Progenitor cell of endocrine pancreas (in vitro differentiated cells): ENCODE measurements at regions not wholly inside any gene's neighbourhood (a gene's known extent, or its start where the extent isn't known, plus 50 kb on each side); places are given as distances from the start of the nearest gene placed in this dataset.

ENCODE experiments used
- DNase-seq: peaks from one replicate; pipeline ENCODE4 v3.0.0; 2021; ENCODE audit warnings: low spot score; ENCODE audit not compliant: unreplicated experiment
- H3K27ac Mint-ChIP-seq: 2 replicates; pipeline ENCODE4 v1.8.0; 2021; ENCODE audit warnings: mild to moderate bottlenecking, moderate library complexity, mixed read lengths
- H3K27me3 Mint-ChIP-seq: 2 replicates; pipeline ENCODE4 v1.8.0; 2021; ENCODE audit warnings: mixed read lengths
- H3K36me3 Mint-ChIP-seq: 2 replicates; pipeline ENCODE4 v1.8.0; 2022; ENCODE audit warnings: mixed read lengths; ENCODE audit not compliant: insufficient read depth
- H3K4me1 Mint-ChIP-seq: 2 replicates; pipeline ENCODE4 v1.8.0; 2021; ENCODE audit warnings: low read depth, mixed read lengths
- H3K4me3 Mint-ChIP-seq: 2 replicates; pipeline ENCODE4 v1.8.0; 2021; ENCODE audit warnings: low read depth, mild to moderate bottlenecking, moderate library complexity, mixed read lengths
- H3K9me3 Mint-ChIP-seq: 2 replicates; pipeline ENCODE4 v1.8.0; 2021; ENCODE audit warnings: low read depth, mixed read lengths
- CTCF ChIP-seq: fragments of 200-600 bp; sonication (generic); IDR thresholded peaks from one replicate; pipeline ENCODE4 v1.5.0; 2021; ENCODE audit warnings: antibody characterized with exemption, mild to moderate bottlenecking; ENCODE audit not compliant: unreplicated experiment

GRCh38 chr4:45770958-45771357 is 352.9 kb downstream of the GABRG1 start:
- no peak overlapping the region for H3K27ac Mint-ChIP-seq

GRCh38 chr4:45765521-45765920 is 358.3 kb downstream of the GABRG1 start:
- H3K4me1 Mint-ChIP-seq, result no peaks in the 10 kb centered on the region
- DNase-seq, result no peak
- TF ChIP-seq CTCF, result no peak
- H3K9me3 Mint-ChIP-seq, result no peaks in the 10 kb centered on the region
- no peaks in the 10 kb centered on the region for H3K36me3 Mint-ChIP-seq
- no peaks in the 10 kb centered on the region for H3K27me3 Mint-ChIP-seq
- H3K4me3 Mint-ChIP-seq, result no peak overlapping the region
- H3K27ac Mint-ChIP-seq, result no peak overlapping the region

More at GRCh38 chr4:45770958-45771357, 352.9 kb downstream of the GABRG1 start:
- Mint-ChIP-seq H3K9me3 (no peaks in the 10 kb centered on the region), H3K4me1 (no peaks in the 10 kb centered on the region), H3K4me3 (no peak overlapping the region), H3K36me3 (no peaks in the 10 kb centered on the region), H3K27me3 (no peaks in the 10 kb centered on the region)
- no peak for DNase-seq
- TF ChIP-seq CTCF, result no peak

- Mint-ChIP-seq H3K27me3 (no peaks in the 10 kb centered on the region), H3K36me3 (no peaks in the 10 kb centered on the region), H3K4me1 (no peaks in the 10 kb centered on the region), H3K27ac (no peak overlapping the region), H3K9me3 (no peaks in the 10 kb centered on the region), H3K4me3 (no peak overlapping the region)
- no peak for DNase-seq
- TF ChIP-seq CTCF, result no peak
Measured at GRCh38 chr4:45751877-45752530, 371.9 kb downstream of the GABRG1 start.

GRCh38 chr4:45750721-45751120 is 373.1 kb downstream of the GABRG1 start:
- H3K27me3 Mint-ChIP-seq, result no peaks in the 10 kb centered on the region
- DNase-seq, result no peak
- no peak overlapping the region for H3K4me3 Mint-ChIP-seq
- H3K27ac Mint-ChIP-seq, result no peak overlapping the region
- H3K4me1 Mint-ChIP-seq, result no peaks in the 10 kb centered on the region
- no peak for TF ChIP-seq CTCF
- no peaks in the 10 kb centered on the region for H3K9me3 Mint-ChIP-seq
- H3K36me3 Mint-ChIP-seq, result no peaks in the 10 kb centered on the region

GRCh38 chr4:45745741-45746140 is 378.1 kb downstream of the GABRG1 start:
- no peaks in the 10 kb centered on the region for H3K27me3 Mint-ChIP-seq

More at GRCh38 chr4:45745741-45746140, 378.1 kb downstream of the GABRG1 start:
- Mint-ChIP-seq H3K4me1 (no peaks in the 10 kb centered on the region), H3K27ac (no peak overlapping the region), H3K4me3 (no peak overlapping the region), H3K36me3 (no peaks in the 10 kb centered on the region), H3K9me3 (peaks cover 9% of the 10 kb centered on the region)
- no peak for DNase-seq
- TF ChIP-seq CTCF, result no peak
